CD4-positive, alpha-beta T cell treated with Interleukin-4 for 4 hours (primary cell): ENCODE measurements at regions not wholly inside any gene's neighbourhood (a gene's known extent, or its start where the extent isn't known, plus 50 kb on each side); places are given as distances from the start of the nearest gene placed in this dataset.
"Not testable (repeated sequence)": the region's sequence is repeated elsewhere in the genome, so short reads cannot be mapped to it uniquely, and the experiment has no call there.

Experiments used
- DNase-seq: peaks from one replicate; pipeline ENCODE4 v3.0.0-alpha.2; 2020

DNA sequence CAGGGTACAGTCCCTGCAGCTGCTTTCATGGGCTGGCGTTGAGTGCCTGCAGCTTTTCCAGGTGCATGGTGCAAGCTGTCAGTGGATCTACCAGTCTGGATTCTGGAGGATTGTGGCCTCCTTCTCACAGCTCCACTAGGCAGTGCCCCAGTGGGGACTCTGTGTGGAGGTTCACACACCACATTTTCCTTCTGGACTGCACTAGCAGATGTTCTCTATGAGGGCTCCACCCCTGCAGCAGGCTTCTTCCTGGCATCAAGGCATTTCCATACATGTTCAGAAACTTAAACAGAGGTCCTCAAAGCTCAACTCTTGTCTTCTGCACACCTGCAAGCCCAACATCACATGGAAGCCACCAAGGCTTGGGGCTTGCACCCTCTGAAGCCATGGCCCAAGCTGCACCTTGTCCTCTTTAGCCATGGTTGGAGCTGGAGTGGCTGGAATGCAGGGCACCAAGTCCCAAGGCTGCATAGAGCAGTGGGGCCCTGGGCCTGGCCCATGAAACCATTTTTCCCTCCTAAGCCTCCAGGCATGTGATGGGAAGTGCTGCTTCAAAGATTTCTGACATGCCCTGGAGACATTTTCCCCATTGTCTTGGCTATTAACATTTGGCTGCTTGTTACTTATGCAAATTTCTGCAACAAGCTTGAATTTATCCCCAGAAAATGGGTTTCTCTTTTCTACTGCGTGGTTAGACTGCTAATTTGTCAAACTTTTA lies 250.2 kb upstream of the COPS8 start:
- no peak for DNase-seq

DNA sequence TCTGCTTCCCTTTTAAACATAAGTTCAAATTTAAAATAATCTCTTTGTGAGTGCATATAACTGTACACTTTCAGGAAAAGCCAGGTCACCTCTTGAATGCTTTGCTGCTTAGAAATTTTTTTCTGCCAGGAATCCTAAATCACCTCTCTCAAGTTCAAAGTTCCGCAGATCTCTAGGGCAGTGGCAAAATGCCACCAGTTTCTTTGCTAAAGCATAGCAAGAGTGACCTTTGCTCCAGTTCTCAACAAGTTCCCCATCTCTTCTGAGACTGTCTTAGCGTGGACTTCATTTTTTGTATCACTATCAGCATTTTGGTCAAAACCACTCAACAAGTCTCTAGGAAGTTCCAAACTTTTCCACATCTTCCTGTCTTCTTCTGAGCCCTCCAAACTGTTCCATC lies 249.7 kb upstream of the COPS8 start:
- not testable (repeated sequence) for DNase-seq

- no peak for DNase-seq
Measured at GRCh38 chr2:236840215-236840614, 245.5 kb upstream of the COPS8 start.

- DNase-seq: no peak
Measured at GRCh38 chr2:236840857-236841256, 244.8 kb upstream of the COPS8 start.

DNA sequence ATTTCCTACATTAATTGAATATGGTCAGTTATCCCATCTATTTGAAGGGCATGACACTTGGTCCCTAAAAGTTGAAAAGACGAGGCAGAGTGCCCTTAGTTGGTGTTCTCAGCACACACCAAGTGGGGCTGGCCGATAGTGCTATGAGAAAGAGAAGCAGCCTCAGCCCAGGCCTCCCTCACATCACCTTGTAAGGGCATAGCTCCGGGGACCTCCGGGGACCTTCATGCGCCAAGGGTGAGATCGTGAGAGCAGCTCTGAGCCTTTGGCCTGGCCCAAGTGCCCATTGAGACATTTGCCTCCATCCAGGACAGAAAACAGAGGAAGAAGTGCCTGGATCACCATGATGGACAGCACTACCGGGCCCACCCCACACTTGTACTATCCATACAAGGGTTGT lies 244.3 kb upstream of the COPS8 start:
- no peak for DNase-seq

DNA sequence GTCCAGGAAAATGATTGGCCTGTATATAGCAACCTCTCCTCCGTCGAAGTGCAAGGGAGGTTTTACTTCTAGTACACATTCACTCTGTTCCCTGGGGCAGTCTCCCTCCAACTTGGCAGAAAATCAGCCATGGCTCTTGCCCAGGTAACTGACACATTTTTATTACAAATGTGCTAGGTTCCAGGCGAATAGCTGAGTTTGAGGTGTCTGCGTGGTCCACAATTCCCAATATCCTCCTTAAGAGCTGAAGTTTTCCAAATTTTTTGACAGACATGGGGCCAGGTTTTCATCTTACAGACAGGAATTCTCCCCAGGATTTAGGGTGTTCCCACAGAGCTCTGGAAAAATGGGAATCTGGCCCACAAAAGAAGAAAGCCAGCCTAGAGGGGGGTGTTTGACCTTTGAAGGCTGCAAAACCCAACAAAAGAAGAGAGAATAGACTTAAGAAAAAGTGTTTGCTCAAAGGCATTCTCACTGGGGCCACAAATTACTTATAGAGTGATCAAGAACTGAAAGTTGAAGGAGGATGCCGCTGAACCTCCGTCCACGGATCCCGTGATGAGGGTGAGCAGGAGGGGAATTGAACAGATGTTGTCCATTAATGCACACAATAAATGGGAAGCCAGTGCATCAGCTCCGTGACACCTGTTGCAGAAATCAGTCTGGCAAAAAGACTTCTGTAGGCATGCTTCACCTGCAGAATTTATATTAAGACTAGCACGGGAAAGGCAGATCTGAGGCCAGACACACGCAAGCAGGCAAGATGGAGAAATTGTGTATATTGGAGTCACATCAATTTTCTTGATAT lies 242.3 kb upstream of the COPS8 start:
- DNase-seq: no peak

DNA sequence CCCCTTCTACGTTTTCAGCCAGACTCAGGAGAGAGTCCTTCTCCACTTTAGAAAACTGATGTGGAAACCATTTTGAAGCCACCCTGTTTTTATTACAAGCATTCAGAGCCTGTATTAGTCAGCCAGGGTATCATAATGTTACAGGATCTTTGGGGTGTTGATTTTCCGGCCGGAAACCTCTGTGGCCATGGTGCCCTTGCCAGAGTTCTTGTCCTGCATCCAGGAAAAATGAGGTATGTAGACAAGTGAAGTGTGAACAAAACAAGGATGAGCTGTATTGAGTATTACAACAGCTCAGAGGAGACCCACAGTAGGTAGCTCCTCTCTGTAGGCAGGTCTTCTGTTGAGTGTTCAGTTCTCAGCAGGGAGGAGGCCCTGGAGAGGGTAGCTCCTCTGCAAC lies 241.0 kb upstream of the COPS8 start:
- DNase-seq: no peak

GRCh38 chr2:236847023-236847422 lies 238.7 kb upstream of the COPS8 start:
- no peak for DNase-seq

DNA sequence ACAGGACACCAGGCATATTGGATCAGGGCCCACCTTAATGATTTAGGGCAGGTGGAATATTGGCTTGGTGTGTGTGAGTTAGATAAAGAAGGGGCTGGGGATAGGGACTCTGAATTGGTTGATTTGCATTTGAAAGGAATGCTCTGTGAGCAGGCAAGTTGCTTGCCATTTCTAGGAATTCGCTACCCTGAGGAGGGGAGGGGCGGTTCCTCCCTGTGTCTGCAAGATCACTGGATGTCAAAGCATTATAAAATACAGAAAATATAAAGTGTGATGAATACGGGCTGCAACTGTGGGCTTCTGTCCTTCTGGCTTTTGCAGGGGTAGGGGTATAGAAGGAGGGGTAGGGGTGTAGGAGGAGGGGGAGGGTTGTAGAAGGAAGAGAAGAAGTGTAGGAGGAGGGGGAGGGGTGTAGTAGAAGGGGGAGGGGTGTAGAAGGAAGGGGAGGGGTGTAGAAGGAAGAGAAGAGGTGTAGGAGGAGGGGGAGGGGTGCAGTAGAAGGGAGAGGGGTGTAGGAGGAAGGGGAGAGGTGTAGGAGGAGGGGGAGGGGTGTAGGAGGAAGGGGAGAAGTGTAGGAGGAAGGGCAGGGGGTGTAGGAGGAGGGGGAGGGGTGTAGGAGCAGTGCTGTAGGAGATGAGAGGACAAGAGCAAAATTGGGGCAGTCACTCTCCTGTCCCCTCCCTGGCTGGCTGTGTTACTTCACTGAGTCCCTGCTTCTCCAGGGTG lies 238.0 kb upstream of the COPS8 start:
- DNase-seq: no peak

GRCh38 chr2:236848501-236848900 lies 237.2 kb upstream of the COPS8 start:
- DNase-seq: no peak

DNA sequence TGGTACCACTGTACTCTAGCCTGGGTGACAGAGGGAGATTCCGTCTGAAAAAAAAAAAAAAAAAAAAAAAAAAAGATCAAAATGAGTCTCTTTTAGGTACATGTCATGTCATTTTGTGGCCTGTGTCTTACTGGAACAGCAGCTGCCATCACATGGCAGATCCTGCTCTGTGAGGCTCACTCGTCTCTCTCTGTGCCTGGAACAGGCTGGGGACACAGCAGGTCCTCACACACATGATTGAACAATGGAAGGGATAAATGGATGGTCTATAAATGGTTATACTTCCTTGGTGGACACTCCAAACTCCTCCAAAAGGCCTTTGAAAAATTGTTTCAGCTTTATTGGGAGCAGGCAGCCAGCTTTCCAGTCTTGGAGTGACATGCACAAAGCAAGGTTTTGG lies 236.2 kb upstream of the COPS8 start:
- DNase-seq: no peak

- DNase-seq: no peak
Measured at GRCh38 chr2:236849940-236850339, 235.7 kb upstream of the COPS8 start.

- no peak for DNase-seq
Measured at GRCh38 chr2:236851187-236851586, 234.5 kb upstream of the COPS8 start.

DNA sequence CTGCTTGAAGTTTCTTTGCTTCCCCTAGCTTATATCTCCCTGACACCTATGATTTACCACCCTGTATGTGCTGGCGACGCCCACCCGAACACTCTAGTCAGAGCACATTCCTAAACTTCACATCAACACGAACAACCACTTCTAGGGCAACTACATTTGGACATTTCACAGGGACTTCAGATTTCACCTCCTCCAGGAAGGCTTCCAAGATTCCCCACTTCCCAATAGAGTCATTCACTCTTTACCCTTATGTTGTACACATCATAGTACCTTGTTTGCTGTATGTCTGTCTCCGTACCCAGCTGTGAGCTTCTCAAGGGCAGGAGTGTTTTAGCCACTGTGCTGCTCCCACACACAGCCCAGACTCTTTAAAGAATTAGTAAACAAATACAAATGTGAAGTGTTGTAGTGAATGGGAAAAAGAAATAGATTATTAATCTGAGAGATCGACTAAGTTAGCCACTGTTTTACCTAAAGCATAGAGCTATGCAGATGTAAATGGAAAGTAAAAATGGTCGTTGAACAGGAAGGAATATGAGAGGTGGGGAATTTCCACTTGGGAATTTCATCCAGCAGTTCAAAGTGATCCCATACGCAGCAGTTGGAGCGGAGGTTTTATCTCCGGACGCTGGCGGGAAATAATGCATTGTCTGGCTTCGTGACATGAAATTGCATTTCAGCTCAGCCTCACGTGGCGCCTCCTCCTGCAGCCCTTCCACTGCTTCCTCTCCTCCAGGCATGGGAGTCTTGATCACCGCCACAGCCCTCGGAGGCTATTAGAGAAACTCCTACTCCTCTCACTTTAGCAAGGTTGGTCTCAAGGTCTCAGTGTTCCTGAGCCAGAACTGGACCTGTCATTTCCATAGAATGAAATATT lies 233.4 kb upstream of the COPS8 start:
- DNase-seq: no peak

GRCh38 chr2:236852977-236853374 lies 232.7 kb upstream of the COPS8 start:
- no peak for DNase-seq

DNA sequence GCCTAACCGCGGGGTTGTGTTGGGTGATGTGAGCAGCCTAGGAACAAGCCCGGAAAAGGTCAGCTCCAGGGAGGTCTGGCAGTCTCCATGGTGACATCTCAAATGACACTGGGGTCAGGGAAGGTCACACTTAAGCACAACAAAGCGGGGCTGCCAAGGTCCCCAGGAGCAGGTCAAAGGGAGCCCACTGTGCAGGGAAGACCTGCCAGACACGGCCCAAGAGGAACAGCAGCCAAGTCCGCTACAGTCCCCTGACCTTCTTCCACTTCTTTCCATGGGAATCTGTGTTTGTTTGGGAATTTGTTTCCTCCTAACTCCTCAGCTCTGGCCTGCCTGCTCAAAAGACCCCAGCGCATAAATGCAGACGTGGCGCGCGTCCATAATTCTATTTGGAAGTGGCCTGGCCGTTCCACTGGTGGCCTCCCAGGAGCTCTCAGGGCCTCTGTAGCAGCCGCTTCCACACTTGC lies 232.1 kb upstream of the COPS8 start:
- DNase-seq: no peak

- DNase-seq: no peak
Measured at GRCh38 chr2:236855176-236855865, 230.4 kb upstream of the COPS8 start.

DNA sequence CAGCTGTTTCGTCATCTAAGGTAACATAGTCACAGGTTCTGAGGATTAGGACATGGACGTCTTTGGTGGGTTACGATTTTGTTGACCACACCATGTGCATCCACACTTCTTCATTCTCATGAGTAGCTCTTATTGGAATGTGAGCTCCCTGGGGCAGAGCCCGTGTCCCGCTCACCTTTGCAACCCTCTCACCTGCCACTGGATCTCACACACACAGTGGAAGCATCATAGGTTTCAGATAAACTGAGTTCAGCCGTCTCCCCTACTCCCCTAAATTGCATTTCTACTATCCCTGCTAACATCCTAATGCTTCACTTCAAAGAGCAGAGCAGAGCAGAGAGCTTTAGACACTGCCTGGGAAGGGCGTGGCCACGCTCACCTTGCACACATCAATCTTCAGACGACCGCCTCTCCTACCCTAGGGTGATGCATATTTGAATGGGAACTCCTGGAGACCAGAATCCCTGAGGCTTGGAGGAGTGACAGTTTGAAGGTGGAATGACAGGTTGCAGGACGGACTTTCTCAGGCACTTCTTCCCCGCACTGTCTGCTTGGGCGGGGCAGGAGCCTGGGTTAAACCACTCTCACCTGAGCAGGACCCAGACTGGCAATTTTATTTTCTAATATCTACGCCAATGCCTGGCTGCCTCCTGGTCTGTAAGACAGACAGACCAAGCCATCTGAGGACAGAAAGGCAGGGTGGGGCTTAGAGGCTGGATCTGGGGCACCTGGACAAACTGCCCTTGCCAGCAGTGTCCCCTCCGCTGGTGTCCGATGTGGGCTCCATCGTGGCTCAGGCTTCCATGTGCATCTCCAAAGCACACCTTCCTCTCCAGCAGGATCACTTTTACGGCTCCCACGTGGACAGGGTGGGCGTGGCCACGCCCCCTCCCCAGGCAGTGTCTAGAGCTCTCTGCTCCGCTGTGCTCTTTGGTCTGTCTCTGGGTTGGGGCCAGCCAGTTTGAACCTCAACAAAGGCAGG lies 229.5 kb upstream of the COPS8 start:
- DNase-seq: no peak

- DNase-seq: no peak
Measured at GRCh38 chr2:236856848-236857235, 228.8 kb upstream of the COPS8 start.

DNA sequence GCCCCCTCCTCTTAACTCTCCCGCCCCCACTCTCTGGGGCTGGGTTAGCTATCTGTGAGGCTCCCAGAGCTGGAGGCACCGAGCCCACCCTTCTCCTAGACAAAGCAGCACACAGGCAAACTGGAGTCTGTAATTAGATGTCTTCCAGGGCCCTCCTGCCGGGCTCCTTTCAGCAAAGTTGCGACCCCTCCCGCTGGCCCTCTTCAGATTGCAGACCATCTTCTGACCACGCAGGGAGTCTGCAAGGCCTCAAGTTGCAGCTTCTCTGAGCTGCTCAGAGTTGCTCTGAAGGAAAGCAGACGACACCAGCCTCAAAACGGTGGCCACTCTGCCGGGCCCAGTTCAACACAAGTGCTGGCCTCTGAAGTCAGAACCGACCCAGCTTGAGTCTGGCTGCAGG lies 228.4 kb upstream of the COPS8 start:
- DNase-seq: no peak

GRCh38 chr2:236857781-236858180 lies 227.9 kb upstream of the COPS8 start:
- DNase-seq: no peak
